ENCODE measurements at regions not wholly inside any gene's neighbourhood (a gene's known extent, or its start where the extent isn't known, plus 50 kb on each side); places are given as distances from the start of the nearest gene placed in this dataset.

GRCh38 chr2:176468457-176469113 is 199.3 kb downstream of the MTX2 start:
- no peak for DNase-seq

- no peak for DNase-seq
These were observed 201.5 kb downstream of the MTX2 start for GRCh38 chr2:176470713-176471112.

GRCh38 chr2:176471949-176472348 is 202.7 kb downstream of the MTX2 start:
- DNase-seq = no peak

GRCh38 chr2:176473177-176473576 is 203.9 kb downstream of the MTX2 start:
- DNase-seq = no peak

- DNase-seq = no peak
These were observed 204.6 kb downstream of the MTX2 start for GRCh38 chr2:176473851-176474250.

GRCh38 chr2:176477336-176477735 is 208.1 kb downstream of the MTX2 start:
- DNase-seq = no peak

GRCh38 chr2:176479961-176480360 is 210.7 kb downstream of the MTX2 start:
- DNase-seq = no peak

- DNase-seq = no peak
These were observed 212.9 kb downstream of the MTX2 start for GRCh38 chr2:176482107-176482506.

- DNase-seq = no peak
These were observed 214.2 kb downstream of the MTX2 start for GRCh38 chr2:176483476-176483875.

GRCh38 chr2:176483901-176484568 is 214.8 kb downstream of the MTX2 start:
- DNase-seq = no peak

- no peak for DNase-seq
These were observed 215.6 kb downstream of the MTX2 start for GRCh38 chr2:176484838-176485237.

GRCh38 chr2:176488431-176488830 is 219.2 kb downstream of the MTX2 start:
- DNase-seq = no peak

GRCh38 chr2:176490061-176490861 is 221.0 kb downstream of the MTX2 start:
- peak in 26 of 56 donors; percentile 2 to 43 (median 18) for DNase-seq

GRCh38 chr2:176491172-176491904 is 222.1 kb downstream of the MTX2 start:
- DNase-seq = peak in 8 of 56 donors; percentile 3 to 54 (median 23)

GRCh38 chr2:176492583-176492982 is 223.3 kb downstream of the MTX2 start:
- no peak for DNase-seq

GRCh38 chr2:176493226-176493825 is 224.1 kb downstream of the MTX2 start:
- DNase-seq = peak in 30 of 56 donors; percentile 1 to 71 (median 22)

GRCh38 chr2:176493909-176494308 is 224.7 kb downstream of the MTX2 start:
- DNase-seq = no peak

- peak in 21 of 56 donors; percentile 2 to 48 (median 10) for DNase-seq
These were observed 225.7 kb downstream of the MTX2 start for GRCh38 chr2:176494949-176495353.

GRCh38 chr2:176495826-176496225 is 226.6 kb downstream of the MTX2 start:
- no peak for DNase-seq

GRCh38 chr2:176496761-176497160 is 227.5 kb downstream of the MTX2 start:
- no peak for DNase-seq

GRCh38 chr2:176500901-176501300 is 231.7 kb downstream of the MTX2 start:
- DNase-seq = no peak
